GM12878 (cell line): ENCODE measurements at regions not wholly inside any gene's neighbourhood (a gene's known extent, or its start where the extent isn't known, plus 50 kb on each side); places are given as distances from the start of the nearest gene placed in this dataset.

Source experiments
- ATAC-seq: fragments of 200-7000 bp; cut with Tn5 transposase; 3 replicates; pipeline ENCODE4 v1.9.1; 2020; ENCODE audit warnings: mild to moderate bottlenecking, moderate library complexity
- BruUV-seq: library from RNA; stranded (reverse); fragments of 400-500 nt; replicated peaks from 2 replicates; lab custom pipeline; 2021; lab: Mats Ljungman, UMichigan
- CTCF ChIA-PET: fragments of 300-600 bp; sonication (Branson Sonifier 250); formaldehyde crosslinking; extraction: SDS; loops from one replicate; lab custom pipeline; 2021; ENCODE audit warnings: inconsistent platforms; lab: Yijun Ruan, JAX
- POLR2A ChIA-PET: fragments of 350-600 bp; formaldehyde crosslinking; extraction: SDS; loops from one replicate; lab custom pipeline; 2021; ENCODE audit warnings: inconsistent platforms; lab: Charles Lee
- RAD21 ChIA-PET: fragments of 300-600 bp; sonication (Branson Sonifier 250); formaldehyde crosslinking; loops from one replicate; lab custom pipeline; 2023; ENCODE audit warnings: antibody characterized with exemption; ENCODE audit not compliant: unreplicated experiment; lab: Charles Lee
- SMC1A ChIA-PET: fragments of 300-600 bp; sonication (Branson Sonifier 250); formaldehyde crosslinking; loops from one replicate; lab custom pipeline; 2023; ENCODE audit not compliant: unreplicated experiment, uncharacterized antibody; lab: Charles Lee
- DNase-seq: peaks from one replicate; pipeline ENCODE4 v3.0.0-alpha.2; 2011; ENCODE audit warnings: low read depth, low spot score
- FAIRE-seq: peaks from 3 replicates; lab custom pipeline; 2011; peaks lifted over from hg19 to GRCh38; lab: Jason Lieb, UNC
- H2AFZ ChIP-seq: 2 replicates; pipeline ENCODE4 v1.6.0; 2011; ENCODE audit warnings: low read depth, low read length, control low read depth; ENCODE audit not compliant: control insufficient read depth
- H3K27ac ChIP-seq: 2 replicates; pipeline ENCODE4 v1.5.1; 2011; ENCODE audit warnings: control low read depth; ENCODE audit not compliant: control insufficient read depth, insufficient read depth
- H3K27me3 ChIP-seq, 2 experiments: replicated peaks in 1 of 2; 2 replicates each; pipeline versions ENCODE4 v1.6.0 to v1.6.1; 2011; ENCODE audit warnings: low read length in 1 of 2; ENCODE audit not compliant: control insufficient read depth in 2 of 2, insufficient read depth in 2 of 2
- H3K36me3 ChIP-seq, 2 experiments: 2 replicates each; pipeline ENCODE4 v1.5.1; 2011; ENCODE audit warnings: low read length in 1 of 2; ENCODE audit not compliant: control insufficient read depth in 2 of 2, insufficient read depth in 2 of 2
- H3K4me1 ChIP-seq: 2 replicates; pipeline ENCODE4 v1.6.1; 2011; ENCODE audit warnings: mild to moderate bottlenecking, low read length, moderate library complexity, mixed read lengths; ENCODE audit not compliant: control insufficient read depth, insufficient read depth
- H3K4me2 ChIP-seq: 2 replicates; pipeline ENCODE4 v1.6.0; 2011; ENCODE audit warnings: control low read depth; ENCODE audit not compliant: control insufficient read depth, insufficient read depth
- H3K4me3 ChIP-seq: fragments of 200-600 bp; sonication (generic); 2 replicates; pipeline ENCODE4 v1.5.1; 2016
- H3K79me2 ChIP-seq: 2 replicates; pipeline ENCODE4 v1.6.0; 2011; ENCODE audit warnings: low read length; ENCODE audit not compliant: control insufficient read depth, insufficient read depth
- H3K9ac ChIP-seq: 2 replicates; pipeline ENCODE4 v1.8.0; 2011; ENCODE audit warnings: low read length, control low read depth, mixed read lengths; ENCODE audit not compliant: control insufficient read depth, insufficient read depth
- H3K9me3 ChIP-seq: replicated peaks from 3 replicates; pipeline ENCODE4 v1.5.1; 2011; ENCODE audit warnings: mild to moderate bottlenecking, low read length; ENCODE audit not compliant: control insufficient read depth, insufficient read depth
- H4K20me1 ChIP-seq: 2 replicates; pipeline ENCODE4 v1.6.0; 2011; ENCODE audit not compliant: control insufficient read depth, insufficient read depth
- CBX5 ChIP-seq: sonication (generic); IDR thresholded peaks from 2 replicates; pipeline ENCODE4 v1.6.1; 2016; ENCODE audit warnings: low read depth, moderate library complexity, mild to moderate bottlenecking, inconsistent platforms
- FOXK2 ChIP-seq: fragments of 450-650 bp; IDR thresholded peaks from 2 replicates; pipeline ENCODE4 v1.6.1; 2017; ENCODE audit warnings: mild to moderate bottlenecking, moderate library complexity
- NFXL1 ChIP-seq: fragments of 450-650 bp; IDR thresholded peaks from 2 replicates; pipeline ENCODE4 v1.6.1; 2017; ENCODE audit warnings: antibody characterized with exemption, mild to moderate bottlenecking, borderline replicate concordance
- PBX3 ChIP-seq: IDR thresholded peaks from 2 replicates; pipeline ENCODE4 v1.6.1; 2011; ENCODE audit warnings: mild to moderate bottlenecking, low read depth, low read length, moderate library complexity; ENCODE audit not compliant: insufficient replicate concordance
- RELB ChIP-seq: fragments of 450-650 bp; IDR thresholded peaks from 2 replicates; pipeline ENCODE4 v1.6.1; 2017; ENCODE audit warnings: low read depth, mild to moderate bottlenecking, moderate library complexity
- SUZ12 ChIP-seq: fragments of 200-600 bp; sonication (generic); IDR thresholded peaks from one replicate; pipeline ENCODE4 v1.6.1; 2018; ENCODE audit warnings: antibody characterized with exemption, mild to moderate bottlenecking; ENCODE audit not compliant: unreplicated experiment
- WGBS: methylation state at CpG from one replicate; pipeline ENCODE4 v1.1.6; 2016; ENCODE audit warnings: low lambda C conversion rate; ENCODE audit not compliant: insufficient replicate concordance, insufficient coverage; ENCODE audit errors: missing lambda C conversion rate; 5-methylcytosine and 5-hydroxymethylcytosine counted together
- in situ Hi-C: fragments of 300-500 bp; cut with MboI; formaldehyde crosslinking; loops from 9 replicates; pipeline ENCODE4 v1.14.3; 2018; ENCODE audit warnings: mixed read lengths
- intact Hi-C: fragments of 100-400 bp; cut with micrococcal nuclease; formaldehyde crosslinking; loops from one replicate; pipeline ENCODE4 v1.14.2; 2022; ENCODE audit not compliant: unreplicated experiment

- no peaks in the 10 kb centered on the region for H3K79me2 ChIP-seq
- no peak overlapping the region for H3K4me3 ChIP-seq
- H3K4me1 ChIP-seq: no peaks in the 10 kb centered on the region
- H3K9me3 ChIP-seq: no peaks in the 10 kb centered on the region
- no peak overlapping the region for H3K4me2 ChIP-seq
- BruUV-seq: no TSS peak
- H3K27me3 ChIP-seq: no peaks in the 10 kb centered on the region
- CTCF ChIA-PET: interaction anchor here (1.2 kb wide), 1 partner anchor 1290 kb away, joined by 3 read pairs; no protein-coding TSS in a partner anchor
- DNase-seq (no peak), ATAC-seq (no peak), FAIRE-seq (no peak)
- RAD21 ChIA-PET: no interaction called here
- SMC1A ChIA-PET: no interaction called here
- POLR2A ChIA-PET: no interaction called here
- 69% methylated on average over 6 of the region's 6 CpGs for WGBS
- H4K20me1 ChIP-seq: no peaks in the 10 kb centered on the region
- intact Hi-C loops (no loop called here), in situ Hi-C loops (no loop called here)
- no peak for TF ChIP-seq RELB
- no peak for TF ChIP-seq NFXL1
- no peaks in the 10 kb centered on the region for H3K36me3 ChIP-seq
- no peak overlapping the region for H2AFZ ChIP-seq
- H3K27ac ChIP-seq: no peak overlapping the region
- H3K9ac ChIP-seq: no peak overlapping the region
These were observed 704.4 kb upstream of the SLC35B3 start for GRCh38 chr6:9139746-9140145.

GRCh38 chr6:9138936-9139335, 703.6 kb upstream of the SLC35B3 start:
- intact Hi-C loops (no loop called here), in situ Hi-C loops (no loop called here)
- Histone ChIP-seq H3K4me1 (no peaks in the 10 kb centered on the region), H4K20me1 (no peaks in the 10 kb centered on the region), H3K36me3 (no peaks in the 10 kb centered on the region), H2AFZ (no peak overlapping the region), H3K4me2 (no peak overlapping the region), H3K9ac (no peak overlapping the region), H3K79me2 (no peaks in the 10 kb centered on the region), H3K9me3 (no peaks in the 10 kb centered on the region), H3K4me3 (no peak overlapping the region), H3K27ac (no peak overlapping the region), H3K27me3 (no peaks in the 10 kb centered on the region)
- FAIRE-seq (no peak), DNase-seq (no peak), ATAC-seq (no peak)
- ChIA-PET SMC1A (no interaction called here), POLR2A (no interaction called here), RAD21 (no interaction called here), CTCF (interaction anchor here (1.2 kb wide), 1 partner anchor 1291 kb away, joined by 3 read pairs; no protein-coding TSS in a partner anchor)
- BruUV-seq: no TSS peak
- 12% methylated on average over 5 of the region's 5 CpGs for WGBS
- TF ChIP-seq CBX5: no peak
- no peak for TF ChIP-seq PBX3
- TF ChIP-seq SUZ12: no peak
- TF ChIP-seq FOXK2: no peak
